Fibroblast of villous mesenchyme (primary cell): ENCODE measurements at regions not wholly inside any gene's neighbourhood (a gene's known extent, or its start where the extent isn't known, plus 50 kb on each side); places are given as distances from the start of the nearest gene placed in this dataset.
"Not testable (repeated sequence)": the region's sequence is repeated elsewhere in the genome, so short reads cannot be mapped to it uniquely, and the experiment has no call there.

Experiments used
- DNase-seq: peaks from one replicate; pipeline ENCODE4 v3.0.0-alpha.2; 2010; ENCODE audit warnings: low read depth
- H3K4me3 ChIP-seq: 2 replicates; pipeline ENCODE4 v1.5.1; 2011; ENCODE audit warnings: low read depth, mild to moderate bottlenecking, low read length
- TF ChIP-seq, protein P1 (sequence below): IDR thresholded peaks from 2 replicates; pipeline ENCODE4 v1.5.1; 2012; ENCODE audit warnings: low read depth, mild to moderate bottlenecking, low read length; ENCODE audit not compliant: insufficient read depth

GRCh38 chr16:87117936-87118335 is 199.3 kb downstream of the C16orf95 start:
- DNase-seq: no peak
- TF ChIP-seq, protein P1, sequence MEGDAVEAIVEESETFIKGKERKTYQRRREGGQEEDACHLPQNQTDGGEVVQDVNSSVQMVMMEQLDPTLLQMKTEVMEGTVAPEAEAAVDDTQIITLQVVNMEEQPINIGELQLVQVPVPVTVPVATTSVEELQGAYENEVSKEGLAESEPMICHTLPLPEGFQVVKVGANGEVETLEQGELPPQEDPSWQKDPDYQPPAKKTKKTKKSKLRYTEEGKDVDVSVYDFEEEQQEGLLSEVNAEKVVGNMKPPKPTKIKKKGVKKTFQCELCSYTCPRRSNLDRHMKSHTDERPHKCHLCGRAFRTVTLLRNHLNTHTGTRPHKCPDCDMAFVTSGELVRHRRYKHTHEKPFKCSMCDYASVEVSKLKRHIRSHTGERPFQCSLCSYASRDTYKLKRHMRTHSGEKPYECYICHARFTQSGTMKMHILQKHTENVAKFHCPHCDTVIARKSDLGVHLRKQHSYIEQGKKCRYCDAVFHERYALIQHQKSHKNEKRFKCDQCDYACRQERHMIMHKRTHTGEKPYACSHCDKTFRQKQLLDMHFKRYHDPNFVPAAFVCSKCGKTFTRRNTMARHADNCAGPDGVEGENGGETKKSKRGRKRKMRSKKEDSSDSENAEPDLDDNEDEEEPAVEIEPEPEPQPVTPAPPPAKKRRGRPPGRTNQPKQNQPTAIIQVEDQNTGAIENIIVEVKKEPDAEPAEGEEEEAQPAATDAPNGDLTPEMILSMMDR: no peak
- no peak overlapping the region for H3K4me3 ChIP-seq

- DNase-seq: no peak
- H3K4me3 ChIP-seq: no peak overlapping the region
- TF ChIP-seq, protein P1: no peak
Observed at GRCh38 chr16:87119168-87119567, 198.0 kb downstream of the C16orf95 start.

DNA sequence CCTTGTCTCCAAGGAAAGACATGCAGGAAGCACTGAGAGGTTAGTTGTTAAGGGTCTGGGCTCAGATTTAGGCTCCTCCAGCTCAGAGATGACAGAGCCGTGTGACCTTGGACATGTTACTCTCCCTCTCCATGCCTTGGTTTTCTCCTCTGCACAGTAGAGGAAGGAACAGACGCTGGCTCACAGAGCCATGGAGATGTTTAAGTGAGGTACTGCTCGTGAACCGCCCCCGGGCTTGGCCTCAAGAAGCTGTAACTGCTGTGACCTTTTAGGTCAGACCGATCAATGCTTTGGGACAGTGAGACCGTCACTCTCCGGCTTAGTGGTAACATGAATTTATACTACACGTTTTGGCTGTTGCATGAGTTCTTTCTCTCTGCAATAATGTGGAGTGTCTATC is 197.4 kb downstream of the C16orf95 start:
- TF ChIP-seq, protein P1: no peak
- DNase-seq: no peak
- H3K4me3 ChIP-seq: no peak overlapping the region

- TF ChIP-seq, protein P1: no peak
- no peak for DNase-seq
- no peak overlapping the region for H3K4me3 ChIP-seq
Observed at GRCh38 chr16:87121816-87122215, 195.4 kb downstream of the C16orf95 start.

DNA sequence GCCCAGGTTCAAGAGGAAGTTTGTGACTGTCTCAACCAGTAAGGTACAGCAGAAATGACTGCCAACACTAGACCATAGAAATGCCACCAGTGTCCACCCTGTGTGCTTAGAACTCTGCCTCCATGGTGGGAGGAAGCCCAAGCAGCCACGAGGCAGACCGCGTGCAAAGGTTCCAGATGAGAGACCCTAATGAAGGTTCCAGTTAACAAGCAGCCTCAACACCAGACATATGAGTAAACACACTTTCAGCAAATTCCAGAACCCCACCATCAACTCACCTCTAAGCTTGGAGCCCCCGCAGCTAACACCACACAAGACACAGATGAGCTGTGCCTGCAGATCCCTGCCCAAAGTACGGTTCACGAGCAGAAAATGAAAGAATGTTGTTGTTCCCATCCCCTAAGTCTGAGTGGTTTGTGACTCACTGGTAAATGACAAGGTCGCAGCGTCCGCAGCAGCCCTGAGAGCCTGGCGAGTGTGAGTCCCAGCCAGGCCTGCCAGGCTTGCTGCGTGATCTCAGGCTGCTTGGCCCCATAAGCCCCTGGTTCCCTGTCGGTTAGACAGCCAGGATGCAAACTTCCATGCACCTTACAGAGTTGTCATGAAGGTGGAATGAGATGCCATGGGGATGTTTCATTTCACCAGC is 193.7 kb downstream of the C16orf95 start:
- no peak for DNase-seq
- TF ChIP-seq, protein P1: no peak
- no peak overlapping the region for H3K4me3 ChIP-seq

DNA sequence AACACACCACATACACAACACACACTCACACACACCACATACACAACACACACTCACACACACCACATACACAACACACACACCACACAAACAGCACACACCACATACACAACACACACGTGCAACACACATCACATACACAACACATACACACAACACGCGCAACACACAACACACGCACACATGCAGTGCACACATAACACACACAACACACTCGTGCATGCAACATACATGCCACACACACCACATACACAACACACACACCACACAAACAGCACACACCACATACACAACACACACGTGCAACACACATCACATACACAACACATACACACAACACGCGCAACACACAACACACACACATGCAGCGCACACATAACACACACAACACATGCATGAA is 192.8 kb downstream of the C16orf95 start:
- not testable (repeated sequence) for DNase-seq, H3K4me3 ChIP-seq

- DNase-seq: peak; percentile 23
- TF ChIP-seq, protein P1: no peak
- H3K4me3 ChIP-seq: no peak overlapping the region
Observed at GRCh38 chr16:87125206-87126155, 191.7 kb downstream of the C16orf95 start.
